HG03457 (cell line): ENCODE measurements at regions not wholly inside any gene's neighbourhood (a gene's known extent, or its start where the extent isn't known, plus 50 kb on each side); places are given as distances from the start of the nearest gene placed in this dataset.
"Not testable (repeated sequence)": the region's sequence is repeated elsewhere in the genome, so short reads cannot be mapped to it uniquely, and the experiment has no call there.

Experiments
- ATAC-seq: cut with Tn5 transposase; IDR thresholded peaks from one replicate; pipeline ENCODE4 v1.9.1; 2021; ENCODE audit warnings: moderate number of reproducible peaks; ENCODE audit not compliant: unreplicated experiment

DNA sequence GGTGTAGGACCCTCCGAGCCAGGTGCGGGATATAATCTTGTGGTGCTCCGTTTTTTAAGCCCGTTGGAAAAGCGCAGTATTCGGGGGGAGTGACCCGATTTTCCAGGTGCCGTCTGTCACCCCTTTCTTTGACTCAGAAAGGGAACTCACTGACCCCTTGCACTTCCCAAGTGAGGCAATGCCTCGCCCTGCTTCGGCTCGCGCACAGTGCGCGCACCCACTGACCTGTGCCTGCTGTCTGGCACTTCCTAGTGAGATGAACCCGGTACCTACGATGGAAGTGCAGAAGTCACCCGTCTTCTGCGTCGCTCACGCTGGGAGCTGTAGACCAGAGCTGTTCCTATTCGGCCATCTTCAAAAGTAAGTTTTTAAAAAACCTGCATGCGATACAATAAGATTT, 362.1 kb downstream of the HS3ST1 start:
- not testable (repeated sequence) for ATAC-seq

DNA sequence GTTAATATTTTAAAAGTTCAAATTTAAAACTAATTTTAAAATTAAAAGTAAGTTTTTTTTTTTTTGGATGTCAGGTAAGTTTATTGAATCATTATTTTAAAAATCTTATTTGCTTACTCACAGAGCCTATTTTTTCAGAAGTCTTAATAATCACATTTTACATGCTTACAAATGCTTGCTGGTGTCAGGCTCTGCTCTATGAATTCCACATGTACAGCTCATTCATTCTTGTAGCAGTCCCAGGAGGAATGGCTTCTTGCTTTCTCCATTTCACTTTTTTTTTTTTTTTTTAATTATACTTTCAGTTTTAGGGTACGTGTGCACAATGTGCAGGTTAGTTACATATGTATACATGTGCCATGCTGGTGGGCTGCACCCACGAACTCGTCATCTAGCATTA, 368.1 kb downstream of the HS3ST1 start:
- ATAC-seq, result not testable (repeated sequence)

DNA sequence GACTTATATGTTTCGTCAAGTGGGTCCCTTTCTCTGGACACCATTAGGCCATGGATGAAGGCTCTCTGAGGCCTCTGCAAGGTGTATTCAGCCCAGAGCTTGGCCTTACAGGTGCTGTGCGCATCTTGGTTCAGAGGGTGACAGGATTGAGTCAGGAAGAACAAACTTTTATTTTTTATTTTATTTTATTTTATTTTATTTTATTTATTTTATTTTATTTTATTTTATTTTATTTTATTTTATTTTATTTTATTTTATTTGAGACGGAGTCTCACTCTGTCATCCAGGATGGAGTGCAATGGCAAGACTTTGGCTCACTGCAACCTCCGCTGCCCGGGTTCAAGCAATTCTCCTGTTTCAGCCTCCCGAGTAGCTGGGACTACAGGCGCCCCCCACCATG, 370.4 kb upstream of the CLNK start:
- not testable (repeated sequence) for ATAC-seq

DNA sequence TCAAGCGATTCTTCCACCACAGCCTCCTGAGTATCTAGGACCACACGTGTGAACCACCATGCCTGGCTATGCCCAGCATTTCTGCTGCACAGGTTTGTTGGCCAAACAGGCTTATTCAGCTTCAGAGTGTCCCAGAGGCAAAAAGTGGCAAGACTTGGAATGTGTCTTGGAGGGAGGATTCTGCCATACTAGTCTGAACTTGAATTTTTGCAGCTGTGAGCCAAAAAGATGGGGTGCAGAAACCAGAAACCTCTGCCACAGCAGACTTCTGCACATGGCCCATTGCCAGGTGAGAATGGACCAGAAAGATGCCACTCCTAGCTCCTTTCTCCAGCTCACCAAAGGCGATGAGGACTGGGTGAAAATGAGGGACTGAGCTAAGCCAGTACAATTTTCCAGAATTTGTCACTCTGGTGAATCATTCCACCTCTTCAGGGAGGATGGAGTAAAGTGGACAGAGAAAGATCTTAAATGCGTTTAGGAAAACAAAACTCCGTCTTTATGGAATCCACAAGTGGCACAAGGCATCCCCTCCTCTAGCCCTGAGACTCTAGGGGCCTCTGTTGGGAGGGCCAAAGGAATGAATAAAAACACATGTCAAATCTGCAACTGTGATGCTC, 369.1 kb upstream of the CLNK start:
- no peak for ATAC-seq

DNA sequence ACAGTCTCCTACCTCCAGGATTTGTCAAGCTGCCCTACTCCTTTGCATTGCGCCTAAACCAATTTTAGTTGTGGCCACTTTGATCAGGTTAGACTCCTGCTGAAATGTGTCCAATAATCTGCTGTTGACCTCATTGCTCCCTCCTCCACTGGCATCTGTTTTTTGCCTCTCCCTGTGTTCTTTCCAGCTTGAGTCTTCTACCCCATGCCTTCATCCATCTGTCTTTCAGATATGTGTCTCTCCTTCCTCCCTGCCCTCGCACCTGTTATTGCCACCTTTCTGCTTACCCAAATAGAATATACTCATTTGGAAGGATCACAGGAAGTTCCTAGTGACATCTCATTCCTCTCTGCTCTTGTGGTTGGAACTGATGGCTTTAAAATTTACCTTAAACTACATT, 366.6 kb upstream of the CLNK start:
- ATAC-seq, result no peak

DNA sequence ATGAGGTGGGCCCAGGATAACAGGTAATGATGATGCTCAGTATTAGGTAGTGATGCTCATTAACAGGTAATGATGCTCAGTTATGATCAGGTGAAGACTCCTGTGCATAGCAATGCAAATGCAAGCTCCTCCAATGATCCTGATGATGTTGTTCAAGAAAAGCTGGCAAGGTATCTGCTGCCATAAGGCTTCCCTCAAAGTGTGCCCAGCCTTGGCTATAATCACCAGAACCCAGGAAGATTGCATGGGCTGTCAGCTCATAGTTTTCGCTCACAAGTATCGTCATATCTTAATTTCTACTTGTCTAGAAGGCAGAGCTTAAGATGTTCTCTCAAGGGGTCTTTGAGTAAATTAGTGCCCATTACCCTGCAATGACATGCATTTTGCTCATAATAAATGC, 366.2 kb upstream of the CLNK start:
- ATAC-seq, result no peak

DNA sequence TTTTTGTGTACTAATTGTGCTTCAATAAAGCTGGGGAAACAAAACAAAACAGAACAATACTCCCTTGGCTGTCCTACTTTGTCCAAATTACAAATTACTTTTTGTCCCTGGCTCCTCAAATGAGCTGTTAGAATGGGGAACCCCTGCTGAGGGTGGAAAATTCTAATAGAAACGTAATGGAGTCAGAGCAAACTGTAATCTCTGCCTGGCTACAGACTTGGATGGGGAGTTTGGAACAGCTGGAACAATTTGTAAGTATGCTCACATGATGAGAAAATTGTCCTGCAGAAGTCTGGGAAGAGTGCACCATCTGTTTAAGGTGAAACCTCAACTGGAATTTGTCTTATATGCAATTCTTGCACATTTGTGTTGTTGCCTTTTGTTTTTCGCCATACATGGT, 364.4 kb upstream of the CLNK start:
- ATAC-seq, result no peak

DNA sequence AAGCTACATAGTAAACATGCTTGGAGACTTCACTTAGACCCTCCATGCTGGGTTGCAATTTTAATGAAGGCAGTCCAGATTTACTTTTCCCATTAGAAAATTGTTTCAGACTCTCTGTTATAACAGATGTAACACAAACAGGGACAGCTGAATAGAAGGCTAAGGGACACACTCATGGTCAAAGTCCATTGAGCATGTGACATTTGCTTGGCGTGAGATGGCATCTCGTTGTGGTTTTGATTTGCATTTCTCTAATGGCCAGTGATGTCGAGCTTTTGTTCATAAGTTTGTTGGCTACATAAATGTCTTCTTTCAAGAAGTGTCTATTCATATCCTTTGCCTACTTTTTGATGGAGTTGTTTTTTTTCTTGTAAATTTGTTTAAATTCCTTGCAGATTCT, 358.2 kb upstream of the CLNK start:
- no peak for ATAC-seq

DNA sequence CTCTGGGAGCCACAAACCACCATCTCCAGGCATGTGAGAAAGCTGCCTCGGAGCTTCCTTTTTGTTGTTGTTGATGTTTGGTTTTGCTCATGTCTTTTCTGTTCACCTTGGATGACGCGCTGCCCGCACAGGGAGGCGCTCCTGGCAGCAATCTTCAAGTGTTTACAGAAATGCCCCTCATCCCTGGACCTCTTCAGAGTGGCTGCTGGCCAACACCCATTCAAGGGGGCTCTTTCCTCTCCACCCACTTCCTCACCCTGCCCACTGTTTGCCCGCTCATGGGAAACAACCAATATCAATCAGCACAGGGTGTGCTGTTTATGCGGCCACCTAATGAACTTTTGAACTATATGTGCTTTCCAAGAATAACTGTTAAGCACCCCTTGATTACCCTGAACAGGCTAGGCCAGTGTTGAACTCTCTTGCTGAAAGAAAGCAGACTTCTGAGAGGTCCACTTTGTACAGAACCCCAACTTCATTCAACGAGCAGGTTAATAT, 355.1 kb upstream of the CLNK start:
- no peak for ATAC-seq

DNA sequence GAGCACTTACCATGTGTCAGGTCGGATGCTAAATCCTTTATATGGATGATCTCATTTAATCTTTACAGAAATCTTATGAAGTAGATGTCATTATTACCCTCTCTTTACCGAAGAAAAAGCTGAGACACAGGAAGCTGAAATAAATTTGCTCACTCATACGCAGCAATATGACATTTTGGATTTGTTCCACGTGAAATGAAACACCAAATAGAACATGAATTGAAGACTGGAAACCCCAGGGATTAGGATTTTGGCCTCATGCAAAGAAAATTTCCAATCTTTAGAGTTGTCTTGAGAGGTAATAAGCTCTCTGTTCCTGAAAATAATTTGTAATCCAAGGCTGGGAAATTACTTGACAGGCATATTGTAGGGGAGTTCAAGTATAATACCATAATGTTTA, 354.4 kb upstream of the CLNK start:
- no peak for ATAC-seq

DNA sequence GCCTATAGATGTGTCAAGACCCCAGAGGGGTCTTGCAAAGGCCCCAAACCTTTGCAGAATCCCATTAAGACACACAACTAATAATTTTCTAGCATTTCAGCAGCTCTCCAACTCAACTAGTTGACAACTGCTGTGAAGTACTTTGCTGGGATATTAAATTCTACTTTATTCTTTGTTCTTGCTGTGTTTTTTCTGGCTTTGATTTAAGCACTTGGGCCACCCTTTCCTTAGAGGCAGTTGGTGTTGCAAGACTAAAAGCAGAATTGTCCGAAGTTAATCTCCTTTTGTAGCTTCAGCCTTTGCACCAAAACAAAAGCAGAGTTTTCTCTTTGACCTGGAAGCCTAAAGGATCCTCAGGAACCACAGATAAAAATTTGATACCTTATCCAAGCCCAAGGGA, 353.1 kb upstream of the CLNK start:
- ATAC-seq, result no peak

DNA sequence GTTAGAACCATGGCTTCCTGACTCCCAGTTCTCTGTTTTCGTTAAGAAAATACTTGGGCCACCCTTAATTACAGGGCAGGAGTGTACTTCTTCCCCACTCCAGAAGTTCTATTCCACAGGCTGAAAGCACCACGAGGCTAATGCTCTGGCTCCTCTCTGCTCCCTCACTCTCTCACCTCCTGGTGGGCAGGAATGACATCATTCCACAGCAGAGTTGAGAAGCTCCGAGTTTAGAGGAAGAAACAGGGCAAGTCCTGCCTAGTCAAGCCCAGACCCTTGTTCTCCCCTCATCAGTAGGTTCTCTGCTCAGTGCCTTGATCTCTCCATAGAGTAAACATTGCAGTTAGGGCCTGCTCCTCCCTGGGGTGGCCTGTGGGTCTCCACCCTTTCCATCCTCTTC, 343.8 kb upstream of the CLNK start:
- no peak for ATAC-seq

DNA sequence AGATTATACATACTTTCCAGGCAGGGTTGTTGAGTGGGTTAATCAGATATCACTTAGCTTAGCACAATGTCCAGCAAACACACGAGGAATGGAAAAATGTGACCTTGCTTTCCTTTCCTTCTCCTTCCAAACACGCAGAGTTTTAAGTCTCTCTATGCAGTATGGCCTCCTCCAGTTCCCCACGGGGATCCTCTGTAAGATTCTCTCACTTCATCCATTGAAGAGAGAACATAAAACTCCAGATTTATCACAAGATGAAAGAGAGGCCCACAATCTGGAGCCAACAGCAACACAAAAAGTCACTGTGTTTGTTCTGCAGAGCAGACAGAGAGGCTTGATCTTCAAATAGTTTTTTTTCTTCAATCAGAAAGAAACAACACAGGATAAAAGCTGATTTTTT, 336.8 kb upstream of the CLNK start:
- no peak for ATAC-seq

DNA sequence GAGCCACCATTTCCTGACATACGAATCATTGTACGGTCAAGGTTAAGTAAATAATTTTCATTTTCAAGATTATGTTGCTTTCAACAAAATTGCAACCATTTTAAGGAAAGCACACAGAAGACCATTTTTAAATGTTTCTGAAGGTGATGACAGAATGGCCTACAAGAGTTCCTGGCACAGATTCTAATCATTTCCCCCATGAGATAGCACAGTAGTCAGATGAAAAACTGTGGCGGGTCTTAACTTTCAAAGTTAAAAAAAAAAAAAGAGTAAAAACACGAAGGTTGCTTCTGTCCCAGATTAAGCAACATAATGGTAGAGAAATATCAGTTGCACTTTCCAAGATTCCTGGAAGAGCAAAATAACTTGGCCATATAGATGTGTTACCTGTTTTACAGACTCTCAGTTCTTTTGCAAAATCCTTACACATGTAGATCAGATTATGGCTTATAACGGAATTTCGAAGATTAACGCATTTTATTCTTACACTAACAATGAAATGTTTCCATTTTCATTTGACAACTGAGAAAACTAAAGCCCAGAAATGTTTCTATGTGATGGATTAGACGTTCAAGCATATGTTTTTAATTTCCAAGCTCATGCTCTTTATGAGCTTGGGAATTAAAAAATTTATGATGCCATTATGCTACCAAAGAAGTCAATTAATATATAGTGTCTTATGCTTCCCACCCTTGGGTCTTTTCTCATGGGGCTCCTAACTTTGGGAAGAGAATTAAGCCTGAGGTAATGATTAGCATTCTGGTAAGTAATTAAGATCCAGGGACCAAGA, 335.1 kb upstream of the CLNK start:
- no peak for ATAC-seq

DNA sequence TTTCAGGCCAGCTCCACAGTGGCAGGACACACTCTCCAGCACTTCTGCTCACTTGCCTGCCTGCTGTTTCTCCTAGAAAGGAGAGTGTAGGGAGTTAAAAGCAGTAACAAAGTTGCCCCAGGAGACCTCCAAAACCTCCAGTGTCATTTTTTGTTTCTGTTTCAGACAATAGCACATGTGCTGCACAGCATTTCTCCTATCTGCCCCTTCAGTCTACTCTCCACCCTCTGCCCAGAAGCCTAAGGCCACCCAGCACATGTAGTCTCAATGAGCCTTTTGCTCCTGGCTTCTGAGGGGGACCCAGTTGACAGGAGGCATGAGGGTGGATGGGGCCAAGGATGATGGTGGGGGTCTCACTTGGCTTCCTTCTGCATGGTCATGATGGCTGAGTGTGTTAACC, 329.6 kb upstream of the CLNK start:
- no peak for ATAC-seq

DNA sequence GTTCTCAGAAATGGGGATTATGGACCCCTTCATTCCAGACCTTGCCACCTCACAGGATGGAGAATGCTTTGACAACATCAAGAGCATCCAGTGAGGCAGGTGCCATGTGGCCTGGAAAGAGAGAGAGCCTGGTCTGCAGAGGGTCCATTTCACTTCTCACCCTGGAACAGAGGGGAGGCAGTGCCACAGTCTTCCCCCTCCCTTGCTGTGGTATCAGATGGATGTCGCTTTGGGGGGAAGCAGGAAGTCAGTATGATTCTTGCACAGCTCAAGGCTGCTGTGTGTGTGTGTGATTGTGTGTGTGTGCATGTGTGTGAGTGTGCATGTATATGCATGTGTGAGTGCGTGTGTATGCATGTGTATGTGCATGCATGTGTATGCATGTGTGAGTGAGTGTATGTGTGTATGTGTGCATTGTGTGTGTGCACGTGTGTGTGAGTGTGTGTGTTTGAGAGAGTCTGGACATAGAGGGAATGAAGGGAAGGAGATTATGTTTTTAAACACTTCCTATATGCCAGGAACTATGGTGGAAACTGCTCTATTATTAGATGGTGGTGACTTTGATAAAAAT, 328.6 kb upstream of the CLNK start:
- no peak for ATAC-seq

DNA sequence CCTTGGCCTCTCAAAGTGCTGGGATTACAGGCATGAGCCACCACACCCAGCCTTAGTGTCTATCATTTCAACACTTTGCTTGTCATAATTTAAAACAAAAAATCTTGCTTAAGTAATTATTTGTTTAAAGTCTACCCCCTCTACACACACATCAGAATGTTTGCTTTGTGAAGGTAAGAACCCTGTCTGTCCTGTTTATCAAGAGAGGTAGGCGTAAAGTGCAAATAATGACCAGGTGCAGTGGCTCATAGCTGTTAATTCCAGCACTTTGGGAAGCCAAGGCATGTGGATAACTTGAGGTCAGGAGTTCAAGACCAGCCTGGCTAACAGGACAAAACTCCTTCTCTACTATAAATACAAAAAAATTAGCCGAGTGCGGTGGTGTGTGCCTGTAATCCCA, 326.7 kb upstream of the CLNK start:
- ATAC-seq, result no peak

DNA sequence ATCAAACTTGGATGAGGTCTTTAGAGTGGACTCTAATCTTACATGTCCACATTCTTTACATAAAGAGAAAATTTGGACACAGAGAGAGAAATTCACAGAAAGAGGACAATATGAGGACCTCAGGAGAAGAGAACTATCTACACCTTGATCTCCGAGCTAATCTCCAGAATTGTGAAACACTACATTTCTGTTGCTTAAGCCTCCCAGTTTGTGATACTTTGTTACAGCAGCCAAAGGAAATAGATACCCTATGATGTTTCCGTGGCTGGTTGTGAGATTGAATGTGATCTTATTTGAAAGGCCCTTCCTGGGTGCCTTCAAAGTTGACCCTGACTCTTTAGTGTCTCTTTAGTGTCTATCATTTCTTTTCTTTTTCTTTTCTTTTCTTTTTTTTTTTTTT, 326.1 kb upstream of the CLNK start:
- ATAC-seq, result no peak

DNA sequence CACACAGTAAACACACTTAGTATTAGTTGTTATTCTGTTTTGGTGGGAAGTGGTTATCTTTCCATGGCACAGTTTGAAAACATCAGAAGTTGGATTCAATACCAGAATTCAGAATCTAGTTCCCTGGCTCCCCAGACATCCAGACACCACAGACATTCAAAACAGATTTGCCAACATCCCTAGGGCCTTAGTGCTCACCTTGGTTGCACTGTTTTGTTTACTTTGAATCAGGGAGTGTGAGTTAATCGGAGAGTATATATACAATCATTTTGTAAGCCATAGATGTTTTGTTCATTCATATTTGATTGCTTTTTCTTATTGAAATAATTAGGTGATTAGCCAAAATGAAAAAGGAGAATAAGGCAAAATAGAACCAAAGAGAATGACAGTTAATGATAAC, 324.7 kb upstream of the CLNK start:
- no peak for ATAC-seq

DNA sequence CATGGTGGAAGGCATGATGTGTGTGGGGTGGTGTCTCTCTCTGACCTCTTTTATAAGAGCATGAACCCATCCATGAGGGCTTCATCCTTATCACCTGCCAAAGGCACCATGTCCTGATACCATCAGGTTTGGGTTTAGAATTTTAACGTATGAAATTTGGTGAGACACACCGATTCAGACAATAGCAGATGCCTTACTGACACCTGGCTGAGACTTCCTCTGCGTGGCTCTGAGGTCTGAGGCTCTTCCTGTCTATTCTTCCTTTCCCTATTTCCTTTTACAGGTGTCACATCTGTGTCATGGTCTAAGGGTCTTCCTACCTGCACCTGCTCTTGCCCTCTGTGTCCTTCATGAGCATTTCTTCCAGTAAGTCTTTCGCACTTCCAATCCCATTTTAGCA, 320.7 kb upstream of the CLNK start:
- ATAC-seq, result no peak

DNA sequence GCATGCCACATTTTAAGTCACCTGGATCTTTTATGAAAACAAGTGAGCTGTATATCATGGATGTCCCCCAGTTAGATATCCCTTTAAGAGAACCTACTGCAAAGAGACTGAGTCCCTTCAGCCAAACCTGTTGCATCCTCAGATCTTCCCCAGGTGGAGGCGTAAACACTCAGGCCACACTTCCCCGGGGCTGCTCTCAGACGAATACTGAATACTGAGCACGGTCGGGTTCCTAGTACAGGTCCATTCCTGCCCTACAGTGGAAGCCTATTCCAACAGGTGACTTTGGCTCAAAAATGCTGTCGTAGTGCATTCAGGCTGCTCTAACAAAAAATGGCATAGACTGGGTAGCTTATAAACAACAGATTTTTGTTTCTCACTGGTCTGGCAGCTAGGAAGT, 320.2 kb upstream of the CLNK start:
- no peak for ATAC-seq

DNA sequence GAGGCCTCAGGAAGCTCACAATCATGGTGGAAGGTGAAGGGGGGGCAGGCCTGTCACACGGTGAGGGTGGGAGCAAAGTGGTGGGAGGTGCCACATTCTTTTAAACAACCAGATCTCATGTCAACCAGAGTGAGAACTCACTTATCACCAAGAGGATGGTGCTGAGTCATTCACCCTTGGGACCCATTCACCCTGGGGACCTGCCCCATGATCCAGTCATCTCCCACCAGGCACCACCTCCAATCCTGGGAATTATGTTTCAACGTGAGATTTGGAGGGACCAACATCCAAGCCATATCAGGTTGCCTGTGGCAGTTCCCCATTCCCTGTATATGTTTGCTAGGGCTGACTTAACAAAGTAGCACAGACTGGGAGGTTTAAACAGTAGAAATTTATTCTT, 318.4 kb upstream of the CLNK start:
- no peak for ATAC-seq
